IMR-90 (cell line): ENCODE measurements at regions not wholly inside any gene's neighbourhood (a gene's known extent, or its start where the extent isn't known, plus 50 kb on each side); places are given as distances from the start of the nearest gene placed in this dataset.

Experiments
- ATAC-seq: fragments of 200-7000 bp; cut with Tn5 transposase; 2 replicates; pipeline ENCODE4 v1.9.1; 2020; ENCODE audit warnings: low read depth, mild to moderate bottlenecking, moderate library complexity
- BruUV-seq: library from RNA; stranded (reverse); fragments of 400-500 nt; replicated peaks from 2 replicates; lab custom pipeline; 2021; lab: Mats Ljungman, UMichigan
- CTCF ChIA-PET: fragments of 300-600 bp; formaldehyde crosslinking; extraction: SDS; loops from one replicate; lab custom pipeline; 2021; ENCODE audit warnings: antibody characterized with exemption; lab: Yijun Ruan, JAX
- POLR2A ChIA-PET: fragments of 300-600 bp; sonication (Branson Sonifier 250); formaldehyde crosslinking; loops from one replicate; lab custom pipeline; 2022; ENCODE audit warnings: antibody characterized with exemption; ENCODE audit not compliant: unreplicated experiment; lab: Charles Lee
- DNase-seq: peaks from one replicate; pipeline ENCODE4 v3.0.0; 2013
- H2AFZ ChIP-seq: replicated peaks from 2 replicates; pipeline ENCODE3; 2013; ENCODE audit warnings: low read length, mild to moderate bottlenecking; ENCODE audit not compliant: poor library complexity
- H2AK5ac ChIP-seq: 2 replicates; pipeline ENCODE4 v1.6.1; 2013; ENCODE audit warnings: low read depth, low read length, inconsistent platforms
- H2AK9ac ChIP-seq: replicated peaks from 2 replicates; pipeline ENCODE3; 2013; ENCODE audit warnings: mild to moderate bottlenecking, low read depth, low read length, moderate library complexity; ENCODE audit not compliant: poor library complexity
- H2BK120ac ChIP-seq: 2 replicates; pipeline ENCODE4 v1.6.1; 2013; ENCODE audit warnings: low read depth, low read length, inconsistent platforms
- H2BK15ac ChIP-seq: 3 replicates; pipeline ENCODE4 v1.6.1; 2013; ENCODE audit warnings: low read depth, low read length, inconsistent platforms
- H2BK20ac ChIP-seq: 2 replicates; pipeline ENCODE4 v1.6.1; 2013; ENCODE audit warnings: low read depth, mild to moderate bottlenecking, inconsistent platforms, low read length, moderate library complexity
- H2BK5ac ChIP-seq: 2 replicates; pipeline ENCODE4 v1.6.1; 2013; ENCODE audit warnings: mild to moderate bottlenecking, low read depth, low read length, inconsistent platforms; ENCODE audit not compliant: poor library complexity, severe bottlenecking
- H3K14ac ChIP-seq: replicated peaks from 2 replicates; pipeline ENCODE4 v1.6.1; 2013; ENCODE audit warnings: low read depth, low read length, inconsistent platforms
- H3K18ac ChIP-seq: 2 replicates; pipeline ENCODE4 v1.6.1; 2013; ENCODE audit warnings: low read depth, low read length, control low read depth
- H3K23ac ChIP-seq: 2 replicates; pipeline ENCODE4 v1.6.1; 2013; ENCODE audit warnings: low read depth, low read length, inconsistent platforms
- H3K27ac ChIP-seq: 2 replicates; pipeline ENCODE4 v1.5.1; 2013; ENCODE audit warnings: mild to moderate bottlenecking, control low read depth, low read length; ENCODE audit not compliant: insufficient read depth
- H3K27me3 ChIP-seq: 2 replicates; pipeline ENCODE4 v1.6.1; 2013; ENCODE audit warnings: low read length; ENCODE audit not compliant: control insufficient read depth, insufficient read depth
- H3K36me3 ChIP-seq: 2 replicates; pipeline ENCODE4 v1.6.1; 2013; ENCODE audit warnings: low read length, mixed read lengths; ENCODE audit not compliant: control insufficient read depth, insufficient read depth
- H3K4ac ChIP-seq: 2 replicates; pipeline ENCODE4 v1.6.1; 2013; ENCODE audit warnings: low read depth, low read length, inconsistent platforms
- H3K4me1 ChIP-seq: 2 replicates; pipeline ENCODE4 v1.6.1; 2013; ENCODE audit warnings: low read length, mixed read lengths; ENCODE audit not compliant: control insufficient read depth, insufficient read depth
- H3K4me2 ChIP-seq: 2 replicates; pipeline ENCODE4 v1.6.1; 2013; ENCODE audit warnings: low read depth, mild to moderate bottlenecking, control low read depth, low read length, moderate library complexity
- H3K4me3 ChIP-seq: 2 replicates; pipeline ENCODE4 v1.5.1; 2013; ENCODE audit warnings: low read depth, mild to moderate bottlenecking, control low read depth, low read length, moderate library complexity; ENCODE audit not compliant: insufficient read depth
- H3K56ac ChIP-seq: 2 replicates; pipeline ENCODE4 v1.6.1; 2013; ENCODE audit warnings: low read length, inconsistent platforms; ENCODE audit not compliant: insufficient read depth; ENCODE audit errors: extremely low read depth
- H3K79me1 ChIP-seq, 2 experiments: 2 replicates each; pipeline ENCODE4 v1.6.1; 2013; ENCODE audit warnings: low read length in 2 of 2, inconsistent platforms in 1 of 2, low read depth in 1 of 2
- H3K9ac ChIP-seq: 2 replicates; pipeline ENCODE4 v1.6.1; 2013; ENCODE audit warnings: low read depth, low read length, control low read depth
- H3K9me1 ChIP-seq: 2 replicates; pipeline ENCODE4 v1.6.1; 2013; ENCODE audit warnings: low read length, inconsistent platforms; ENCODE audit not compliant: insufficient read depth
- H3K9me3 ChIP-seq: 2 replicates; pipeline ENCODE4 v1.6.1; 2013; ENCODE audit warnings: low read length; ENCODE audit not compliant: control insufficient read depth, insufficient read depth
- H4K20me1 ChIP-seq: 2 replicates; pipeline ENCODE4 v1.6.1; 2013; ENCODE audit warnings: low read length, inconsistent platforms; ENCODE audit not compliant: insufficient read depth
- H4K5ac ChIP-seq: 2 replicates; pipeline ENCODE4 v1.6.1; 2013; ENCODE audit warnings: mild to moderate bottlenecking, low read depth, low read length, control low read depth
- H4K8ac ChIP-seq, 2 experiments: 2 replicates each; pipeline ENCODE4 v1.6.1; 2013; ENCODE audit warnings: low read depth in 2 of 2, low read length in 2 of 2, control low read depth in 1 of 2, inconsistent platforms in 1 of 2
- H4K91ac ChIP-seq: 2 replicates; pipeline ENCODE4 v1.6.1; 2013; ENCODE audit warnings: low read depth, low read length, inconsistent platforms; ENCODE audit not compliant: insufficient read depth
- BHLHE40 ChIP-seq: fragments of 150-350 bp; IDR thresholded peaks from 2 replicates; pipeline ENCODE4 v1.6.1; 2016; ENCODE audit warnings: mild to moderate bottlenecking, low read depth, low read length
- CEBPB ChIP-seq: IDR thresholded peaks from 2 replicates; pipeline ENCODE4 v1.6.1; 2012; ENCODE audit warnings: low read depth, low read length, improper control_type of control experiment
- CHD1 ChIP-seq: IDR thresholded peaks from 2 replicates; pipeline ENCODE4 v1.6.1; 2012; ENCODE audit warnings: low read depth, low read length, improper control_type of control experiment
- FOS ChIP-seq: fragments of 150-350 bp; IDR thresholded peaks from 2 replicates; pipeline ENCODE4 v1.6.1; 2016; ENCODE audit warnings: low read depth, low read length
- MAFK ChIP-seq: IDR thresholded peaks from 2 replicates; pipeline ENCODE4 v1.6.1; 2012; ENCODE audit warnings: low read depth, low read length, improper control_type of control experiment
- MAZ ChIP-seq: IDR thresholded peaks from 2 replicates; pipeline ENCODE4 v1.6.1; 2012; ENCODE audit warnings: low read depth, mild to moderate bottlenecking, low read length, improper control_type of control experiment, moderate library complexity, borderline replicate concordance
- MXI1 ChIP-seq: IDR thresholded peaks from 2 replicates; pipeline ENCODE4 v1.6.1; 2012; ENCODE audit warnings: low read depth, mild to moderate bottlenecking, low read length, moderate library complexity, borderline replicate concordance
- NFE2L2 ChIP-seq: fragments of 150-350 bp; IDR thresholded peaks from 2 replicates; pipeline ENCODE4 v1.6.1; 2016; ENCODE audit warnings: low read depth, mild to moderate bottlenecking, low read length
- POLR2A ChIP-seq: IDR thresholded peaks from 2 replicates; pipeline ENCODE4 v1.6.1; 2012; ENCODE audit warnings: mild to moderate bottlenecking, low read depth, low read length
- RAD21 ChIP-seq: IDR thresholded peaks from 2 replicates; pipeline ENCODE4 v1.6.1; 2012; ENCODE audit warnings: low read length, improper control_type of control experiment
- RCOR1 ChIP-seq: IDR thresholded peaks from 2 replicates; pipeline ENCODE4 v1.6.1; 2012; ENCODE audit warnings: mild to moderate bottlenecking, low read length, improper control_type of control experiment; ENCODE audit not compliant: insufficient replicate concordance
- RFX5 ChIP-seq: IDR thresholded peaks from 2 replicates; pipeline ENCODE4 v1.8.0; 2012; ENCODE audit warnings: low read depth, mild to moderate bottlenecking, low read length, moderate library complexity
- SMC3 ChIP-seq: fragments of 150-350 bp; IDR thresholded peaks from 2 replicates; pipeline ENCODE4 v1.6.1; 2016; ENCODE audit warnings: low read depth, mild to moderate bottlenecking, antibody characterized with exemption, low read length, moderate library complexity
- USF2 ChIP-seq: fragments of 150-350 bp; IDR thresholded peaks from 2 replicates; pipeline ENCODE4 v1.6.1; 2017; ENCODE audit warnings: mild to moderate bottlenecking, antibody characterized with exemption, low read length, low read depth
- WGBS, 2 experiments: methylation state at CpG; one replicate each; pipeline versions ENCODE4 v1.1.5 to v1.1.7; 2013; ENCODE audit warnings: missing lambda C conversion rate in 2 of 2; ENCODE audit not compliant: insufficient read length in 1 of 2; ENCODE audit errors: extremely low coverage in 2 of 2; 5-methylcytosine and 5-hydroxymethylcytosine counted together
- dilution Hi-C: fragments of 300-500 bp; cut with HindIII; formaldehyde crosslinking; loops from one replicate; pipeline ENCODE4 v1.14.3; 2018; ENCODE audit warnings: low sequenced_read_pairs; ENCODE audit not compliant: unreplicated experiment
- in situ Hi-C: fragments of 300-500 bp; cut with MboI; formaldehyde crosslinking; loops from 3 replicates; pipeline ENCODE4 v1.14.3; 2019; ENCODE audit warnings: low sequenced_read_pairs, inconsistent platforms, mixed read lengths
- intact Hi-C: fragments of 100-400 bp; cut with micrococcal nuclease; formaldehyde crosslinking; loops from 2 replicates; pipeline ENCODE4 v1.10.0; 2022
- TF ChIP-seq, protein P1 (sequence below): conservative IDR thresholded peaks from 2 replicates; pipeline ENCODE4 v1.5.1; 2012; ENCODE audit warnings: mild to moderate bottlenecking, low read depth, low read length, improper control_type of control experiment
- TF ChIP-seq, protein P2 (sequence below): fragments of 150-350 bp; IDR thresholded peaks from 2 replicates; pipeline ENCODE4 v1.6.1; 2016; ENCODE audit warnings: low read depth, mild to moderate bottlenecking, low read length, moderate library complexity, borderline replicate concordance

GRCh38 chr18:67875944-67876343, 359.4 kb upstream of the DSEL start:
- no peak overlapping the region for H2AFZ ChIP-seq
- no peak overlapping the region for H4K8ac ChIP-seq
- no peak overlapping the region for H3K14ac ChIP-seq
- CTCF ChIA-PET, result no interaction called here
- DNase-seq (peak; percentile 45), ATAC-seq (peak; percentile 17)
- H3K4me3 ChIP-seq, result no peak overlapping the region
- no peaks in the 10 kb centered on the region for H3K79me1 ChIP-seq
- H2BK120ac ChIP-seq, result no peak overlapping the region
- no peak overlapping the region for H3K4ac ChIP-seq
- peak overlapping the region; percentile 22; the same call in 1 of the 2 replicates for H3K4me2 ChIP-seq
- dilution Hi-C loops (no loop called here), intact Hi-C loops (no loop called here), in situ Hi-C loops (no loop called here)
- no peak overlapping the region for H3K18ac ChIP-seq
- no peaks in the 10 kb centered on the region for H3K36me3 ChIP-seq
- POLR2A ChIA-PET, result no interaction called here
- H3K4me1 ChIP-seq, result no peaks in the 10 kb centered on the region
- TF ChIP-seq MAFK (no peak), RCOR1 (no peak), MXI1 (no peak), CHD1 (no peak), POLR2A (no peak), FOS (no peak), CEBPB (no peak), RAD21 (no peak), NFE2L2 (no peak), MAZ (no peak), SMC3 (no peak), RFX5 (no peak), BHLHE40 (no peak), USF2 (no peak)
- TF ChIP-seq, protein P1, sequence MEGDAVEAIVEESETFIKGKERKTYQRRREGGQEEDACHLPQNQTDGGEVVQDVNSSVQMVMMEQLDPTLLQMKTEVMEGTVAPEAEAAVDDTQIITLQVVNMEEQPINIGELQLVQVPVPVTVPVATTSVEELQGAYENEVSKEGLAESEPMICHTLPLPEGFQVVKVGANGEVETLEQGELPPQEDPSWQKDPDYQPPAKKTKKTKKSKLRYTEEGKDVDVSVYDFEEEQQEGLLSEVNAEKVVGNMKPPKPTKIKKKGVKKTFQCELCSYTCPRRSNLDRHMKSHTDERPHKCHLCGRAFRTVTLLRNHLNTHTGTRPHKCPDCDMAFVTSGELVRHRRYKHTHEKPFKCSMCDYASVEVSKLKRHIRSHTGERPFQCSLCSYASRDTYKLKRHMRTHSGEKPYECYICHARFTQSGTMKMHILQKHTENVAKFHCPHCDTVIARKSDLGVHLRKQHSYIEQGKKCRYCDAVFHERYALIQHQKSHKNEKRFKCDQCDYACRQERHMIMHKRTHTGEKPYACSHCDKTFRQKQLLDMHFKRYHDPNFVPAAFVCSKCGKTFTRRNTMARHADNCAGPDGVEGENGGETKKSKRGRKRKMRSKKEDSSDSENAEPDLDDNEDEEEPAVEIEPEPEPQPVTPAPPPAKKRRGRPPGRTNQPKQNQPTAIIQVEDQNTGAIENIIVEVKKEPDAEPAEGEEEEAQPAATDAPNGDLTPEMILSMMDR, result no peak
- TF ChIP-seq, protein P2, sequence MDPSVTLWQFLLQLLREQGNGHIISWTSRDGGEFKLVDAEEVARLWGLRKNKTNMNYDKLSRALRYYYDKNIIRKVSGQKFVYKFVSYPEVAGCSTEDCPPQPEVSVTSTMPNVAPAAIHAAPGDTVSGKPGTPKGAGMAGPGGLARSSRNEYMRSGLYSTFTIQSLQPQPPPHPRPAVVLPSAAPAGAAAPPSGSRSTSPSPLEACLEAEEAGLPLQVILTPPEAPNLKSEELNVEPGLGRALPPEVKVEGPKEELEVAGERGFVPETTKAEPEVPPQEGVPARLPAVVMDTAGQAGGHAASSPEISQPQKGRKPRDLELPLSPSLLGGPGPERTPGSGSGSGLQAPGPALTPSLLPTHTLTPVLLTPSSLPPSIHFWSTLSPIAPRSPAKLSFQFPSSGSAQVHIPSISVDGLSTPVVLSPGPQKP, result no peak
- H3K23ac ChIP-seq, result no peak overlapping the region
- H3K9ac ChIP-seq, result no peak overlapping the region
- no peak overlapping the region for H2AK5ac ChIP-seq
- no TSS peak for BruUV-seq
- no peak overlapping the region for H3K27ac ChIP-seq
- H4K91ac ChIP-seq, result no peak overlapping the region
- peak overlapping the region; percentile 49 for H2BK5ac ChIP-seq
- no CpG with 5 or more reads among the region's 1 CpG for WGBS, 2 experiments
- H2BK15ac ChIP-seq, result no peak overlapping the region
- no peaks in the 10 kb centered on the region for H3K9me1 ChIP-seq
- H3K9me3 ChIP-seq, result no peaks in the 10 kb centered on the region
- H2AK9ac ChIP-seq, result no peak overlapping the region
- H3K56ac ChIP-seq, result no peak overlapping the region
- no peak overlapping the region for H4K5ac ChIP-seq
- no peaks in the 10 kb centered on the region for H3K27me3 ChIP-seq
- no peaks in the 10 kb centered on the region for H4K20me1 ChIP-seq
- no peak overlapping the region for H2BK20ac ChIP-seq
